Psoas muscle (tissue), 7 donors: ENCODE measurements at regions not wholly inside any gene's neighbourhood (a gene's known extent, or its start where the extent isn't known, plus 50 kb on each side); places are given as distances from the start of the nearest gene placed in this dataset.

ENCODE experiments used
- ATAC-seq, 4 donors: fragments of 200-7000 bp; cut with Tn5 transposase; one replicate each; pipeline ENCODE4 v1.9.1; 2020; ENCODE audit warnings: moderate library complexity in 3 of 4, mild to moderate bottlenecking in 2 of 4
- DNase-seq, 2 donors: peaks; one replicate each; pipeline ENCODE4 v3.0.0-alpha.2; 2020
- H3K27ac ChIP-seq: fragments of 200-600 bp; one replicate; pipeline ENCODE4 v1.8.0; 2022
- H3K27me3 ChIP-seq, 3 donors: fragments of 200-600 bp in 1 of 3; one replicate each; pipeline versions ENCODE4 v1.6.1 to v1.8.0; 2013 to 2022; ENCODE audit warnings: low read length in 2 of 3, mild to moderate bottlenecking in 2 of 3, moderate library complexity in 1 of 3; ENCODE audit not compliant: insufficient read depth in 3 of 3
- H3K36me3 ChIP-seq, 2 donors: fragments of 200-600 bp in 1 of 2; one replicate each; pipeline versions ENCODE4 v1.6.1 to v1.8.0; 2013 to 2022; ENCODE audit warnings: low read depth in 1 of 2, mild to moderate bottlenecking in 1 of 2, moderate library complexity in 1 of 2; ENCODE audit not compliant: insufficient read depth in 1 of 2
- H3K4me1 ChIP-seq: fragments of 200-600 bp; one replicate; pipeline ENCODE4 v1.8.0; 2022
- H3K4me3 ChIP-seq: fragments of 200-600 bp; one replicate; pipeline ENCODE4 v1.8.0; 2022; ENCODE audit warnings: mild to moderate bottlenecking
- H3K9me3 ChIP-seq: fragments of 200-600 bp; one replicate; pipeline ENCODE4 v1.8.0; 2022
- WGBS, 3 donors: extraction: QIAGEN DNeasy Blood & Tissue Kit; methylation state at CpG; one replicate each; pipeline versions ENCODE4 v1.1.6 to v1.1.7; 2013; 5-methylcytosine and 5-hydroxymethylcytosine counted together
- intact Hi-C, 2 donors: fragments of 100-400 bp; cut with DNase I; formaldehyde crosslinking; loops; one replicate each; pipeline versions ENCODE4 v1.11.0 to v1.14.2; 2022
- TF ChIP-seq, protein P1 (sequence below): fragments of 200-600 bp; IDR thresholded peaks from one replicate; pipeline ENCODE4 v1.8.0; 2022; ENCODE audit warnings: antibody characterized with exemption
- donor health status: healthy with polysubstance abuse.
- donor health status: DM: no; HTN: no; CAD: no; lungs with moderate emphysema.
- donor health status: Bipolar disorder and iron deficiency.
- donor health status: healthy.
- donor health status: DM: yes; HTN: yes; CAD: no.
- donor health status: DM: no; HTN: no; CAD: no.
- donor health status: DM: yes; HTN: yes; CAD: no.

DNA sequence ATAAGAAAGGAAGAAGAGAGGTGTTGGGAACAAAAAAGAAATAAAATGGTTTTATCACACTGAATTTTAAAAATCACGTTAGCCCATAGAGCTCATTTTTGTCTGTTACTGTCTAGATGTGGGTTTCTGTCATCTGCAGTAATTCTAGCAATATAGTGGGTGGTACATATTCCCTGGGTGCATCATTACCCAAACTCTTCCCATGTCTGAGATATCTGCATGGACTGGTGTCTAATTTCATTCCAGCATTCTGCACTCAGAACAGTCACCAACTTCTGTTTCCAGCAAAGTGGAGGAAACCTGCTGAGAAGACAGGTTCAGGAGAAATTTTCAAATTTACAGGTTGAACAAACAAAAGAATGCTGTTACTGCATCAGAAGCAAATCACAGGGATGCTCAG lies 263.8 kb downstream of the CDH11 start:
- TF ChIP-seq, protein P1, sequence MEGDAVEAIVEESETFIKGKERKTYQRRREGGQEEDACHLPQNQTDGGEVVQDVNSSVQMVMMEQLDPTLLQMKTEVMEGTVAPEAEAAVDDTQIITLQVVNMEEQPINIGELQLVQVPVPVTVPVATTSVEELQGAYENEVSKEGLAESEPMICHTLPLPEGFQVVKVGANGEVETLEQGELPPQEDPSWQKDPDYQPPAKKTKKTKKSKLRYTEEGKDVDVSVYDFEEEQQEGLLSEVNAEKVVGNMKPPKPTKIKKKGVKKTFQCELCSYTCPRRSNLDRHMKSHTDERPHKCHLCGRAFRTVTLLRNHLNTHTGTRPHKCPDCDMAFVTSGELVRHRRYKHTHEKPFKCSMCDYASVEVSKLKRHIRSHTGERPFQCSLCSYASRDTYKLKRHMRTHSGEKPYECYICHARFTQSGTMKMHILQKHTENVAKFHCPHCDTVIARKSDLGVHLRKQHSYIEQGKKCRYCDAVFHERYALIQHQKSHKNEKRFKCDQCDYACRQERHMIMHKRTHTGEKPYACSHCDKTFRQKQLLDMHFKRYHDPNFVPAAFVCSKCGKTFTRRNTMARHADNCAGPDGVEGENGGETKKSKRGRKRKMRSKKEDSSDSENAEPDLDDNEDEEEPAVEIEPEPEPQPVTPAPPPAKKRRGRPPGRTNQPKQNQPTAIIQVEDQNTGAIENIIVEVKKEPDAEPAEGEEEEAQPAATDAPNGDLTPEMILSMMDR = no peak
- Histone ChIP-seq H3K36me3 (no peaks in the 10 kb centered on the region), H3K9me3 (no peaks in the 10 kb centered on the region), H3K4me1 (no peaks in the 10 kb centered on the region), H3K27me3 (no peaks in the 10 kb centered on the region), H3K4me3 (no peak overlapping the region), H3K27ac (no peak overlapping the region)
- DNase-seq (no peak), ATAC-seq (no peak)
- intact Hi-C loops = no loop called here
- 73 to 76% (median 76%) methylated on average over 1 of the region's 1 CpG for WGBS, 3 donors

GRCh38 chr16:64857411-64857810 lies 264.5 kb downstream of the CDH11 start:
- no peak for ATAC-seq

DNA sequence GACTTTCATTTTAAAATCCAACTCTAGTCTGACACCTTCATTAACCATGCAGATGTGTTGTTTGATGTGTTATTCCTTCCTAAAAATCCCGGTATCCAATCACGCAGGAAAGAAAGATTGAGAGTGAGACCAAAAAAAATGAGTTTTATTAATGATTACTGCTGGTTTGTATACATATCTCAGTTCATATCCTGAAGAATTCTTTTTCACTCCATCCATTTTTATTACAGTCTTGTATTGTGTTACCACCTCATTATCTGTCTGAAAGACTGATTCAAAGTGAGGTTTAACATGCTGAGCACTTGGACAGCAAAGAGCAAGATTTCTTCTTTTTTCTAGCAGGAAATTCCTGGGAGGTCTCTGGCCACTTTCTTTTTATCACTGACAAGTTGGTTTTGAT lies 268.3 kb downstream of the CDH11 start:
- no peak overlapping the region for H3K27ac ChIP-seq
- no peak for ATAC-seq
- DNase-seq = no peak
- intact Hi-C loops = no loop called here
- no peak overlapping the region for H3K4me3 ChIP-seq
- TF ChIP-seq, protein P1 = no peak
- 94 to 97% (median 94%) methylated on average over 2 of the region's 2 CpGs for WGBS, 3 donors
- no peaks in the 10 kb centered on the region for H3K9me3 ChIP-seq
- no peaks in the 10 kb centered on the region for H3K27me3 ChIP-seq
- no peaks in the 10 kb centered on the region for H3K36me3 ChIP-seq
- H3K4me1 ChIP-seq = no peaks in the 10 kb centered on the region

More at GRCh38 chr16:64857411-64857810, 264.5 kb downstream of the CDH11 start:
- Histone ChIP-seq H3K4me3 (no peak overlapping the region), H3K9me3 (no peaks in the 10 kb centered on the region), H3K36me3 (no peaks in the 10 kb centered on the region), H3K27me3 (no peaks in the 10 kb centered on the region), H3K27ac (no peak overlapping the region), H3K4me1 (no peaks in the 10 kb centered on the region)
- TF ChIP-seq, protein P1 = no peak
- intact Hi-C loops = no loop called here
- 78 to 83% (median 78%) methylated on average over 2 of the region's 2 CpGs for WGBS, 3 donors
- DNase-seq = no peak

GRCh38 chr16:64846966-64847365 lies 274.9 kb downstream of the CDH11 start:
- no peaks in the 10 kb centered on the region for H3K27me3 ChIP-seq
- H3K4me3 ChIP-seq = no peak overlapping the region
- no peaks in the 10 kb centered on the region for H3K9me3 ChIP-seq
- DNase-seq = no peak
- H3K4me1 ChIP-seq = no peaks in the 10 kb centered on the region
- WGBS, 3 donors = 63 to 75% (median 69%) methylated on average over 3 of the region's 3 CpGs
- TF ChIP-seq, protein P1 = no peak
- intact Hi-C loops = no loop called here
- ATAC-seq = no peak
- H3K27ac ChIP-seq = no peak overlapping the region
- no peaks in the 10 kb centered on the region for H3K36me3 ChIP-seq

DNA sequence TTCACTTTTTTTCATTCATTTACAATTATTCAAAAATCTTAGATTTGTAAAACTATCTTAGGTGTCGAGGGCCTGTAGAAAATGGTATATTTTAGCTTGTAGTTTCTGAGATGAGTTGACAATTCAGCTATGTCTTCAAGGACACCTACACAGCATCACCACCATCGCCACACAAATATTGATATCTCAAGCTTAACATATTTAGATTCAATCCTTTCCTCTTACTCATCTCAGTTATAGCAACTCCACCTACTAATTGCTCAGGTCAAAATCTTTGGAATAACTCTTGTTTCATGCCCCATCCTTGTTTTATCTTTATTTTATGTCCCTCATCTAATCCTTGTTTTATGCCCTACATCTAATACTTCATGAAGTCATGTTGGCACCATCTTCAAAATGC lies 276.8 kb downstream of the CDH11 start:
- H3K4me3 ChIP-seq = no peak overlapping the region
- TF ChIP-seq, protein P1 = no peak
- H3K27ac ChIP-seq = no peak overlapping the region
- intact Hi-C loops = no loop called here
- WGBS, 3 donors = 90 to 95% (median 92%) methylated on average over 2 of the region's 2 CpGs
- ATAC-seq = no peak
- no peak for DNase-seq
- H3K4me1 ChIP-seq = no peaks in the 10 kb centered on the region
- no peaks in the 10 kb centered on the region for H3K36me3 ChIP-seq
- no peaks in the 10 kb centered on the region for H3K9me3 ChIP-seq
- H3K27me3 ChIP-seq = no peaks in the 10 kb centered on the region
